ENCODE measurements at regions not wholly inside any gene's neighbourhood (a gene's known extent, or its start where the extent isn't known, plus 50 kb on each side); places are given as distances from the start of the nearest gene placed in this dataset.

DNA sequence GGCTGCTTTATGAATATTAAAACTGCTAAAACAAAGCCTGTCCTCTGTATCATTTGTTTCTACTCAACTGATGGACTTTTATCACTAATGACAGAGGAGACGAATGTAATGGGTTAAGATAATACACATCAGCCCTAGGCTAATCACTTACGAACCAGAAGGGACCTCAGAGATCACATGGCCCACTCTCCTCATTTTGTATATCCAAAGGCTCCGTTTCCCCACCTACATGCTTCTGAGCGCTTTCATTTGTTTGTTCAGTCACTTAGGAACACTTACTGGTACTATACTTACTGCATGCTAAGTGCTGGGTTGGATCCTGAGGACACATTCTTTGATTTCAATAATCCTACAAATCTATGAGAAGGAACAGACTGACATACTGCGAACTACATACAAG lies 169.3 kb downstream of the CEP135 start:
- H3K27ac ChIP-seq (ENCODE audit: low read depth, low read length): no peak overlapping the region
- no peak overlapping the region for H3K4me3 ChIP-seq (ENCODE audit: low read depth in 1 of 2, low read length in 2 of 2)
- no peak overlapping the region for H3K9ac ChIP-seq (ENCODE audit: low read depth in 1 of 2, low read length in 2 of 2)
- no peaks in the 10 kb centered on the region for H3K27me3 ChIP-seq (ENCODE audit: control insufficient read depth in 1 of 2, insufficient read depth in 2 of 2, low read length in 2 of 2)
- H3K36me3 ChIP-seq (ENCODE audit: control insufficient read depth in 1 of 2, insufficient read depth in 2 of 2, low read length in 2 of 2): no peaks in the 10 kb centered on the region
- H3K4me1 ChIP-seq (ENCODE audit: control insufficient read depth in 1 of 2, insufficient read depth in 2 of 2, low read length in 2 of 2): no peaks in the 10 kb centered on the region
- no peaks in the 10 kb centered on the region for H3K9me3 ChIP-seq (ENCODE audit: control insufficient read depth in 1 of 2, low read length in 2 of 2)

DNA sequence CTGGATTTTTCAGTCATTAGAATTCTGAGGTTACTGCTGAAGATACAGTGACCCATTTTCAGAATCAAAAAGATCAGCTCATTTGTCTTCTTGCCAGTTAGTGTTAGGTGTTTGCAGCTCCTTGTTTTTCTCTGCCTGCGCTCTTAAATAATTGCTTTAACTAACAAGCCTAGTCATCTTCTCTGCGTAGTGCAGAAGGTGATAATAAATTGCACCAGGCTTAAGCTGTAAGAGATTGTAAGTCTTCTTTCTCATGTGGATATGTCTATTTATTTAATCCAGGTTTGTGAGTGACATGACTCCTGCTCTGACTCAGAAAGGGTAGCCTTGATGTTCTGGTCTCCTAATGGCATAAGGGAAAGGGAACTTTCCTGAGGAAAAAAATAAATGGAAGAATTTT lies 167.2 kb downstream of the CEP135 start:
- Histone ChIP-seq H3K27ac (ENCODE audit: low read depth, low read length) (no peak overlapping the region), H3K9me3 (ENCODE audit: control insufficient read depth in 1 of 2, low read length in 2 of 2) (no peaks in the 10 kb centered on the region), H3K4me3 (ENCODE audit: low read depth in 1 of 2, low read length in 2 of 2) (no peak overlapping the region), H3K9ac (ENCODE audit: low read depth in 1 of 2, low read length in 2 of 2) (no peak overlapping the region), H3K4me1 (ENCODE audit: control insufficient read depth in 1 of 2, insufficient read depth in 2 of 2, low read length in 2 of 2) (no peaks in the 10 kb centered on the region), H3K36me3 (ENCODE audit: control insufficient read depth in 1 of 2, insufficient read depth in 2 of 2, low read length in 2 of 2) (no peaks in the 10 kb centered on the region), H3K27me3 (ENCODE audit: control insufficient read depth in 1 of 2, insufficient read depth in 2 of 2, low read length in 2 of 2) (no peaks in the 10 kb centered on the region)

DNA sequence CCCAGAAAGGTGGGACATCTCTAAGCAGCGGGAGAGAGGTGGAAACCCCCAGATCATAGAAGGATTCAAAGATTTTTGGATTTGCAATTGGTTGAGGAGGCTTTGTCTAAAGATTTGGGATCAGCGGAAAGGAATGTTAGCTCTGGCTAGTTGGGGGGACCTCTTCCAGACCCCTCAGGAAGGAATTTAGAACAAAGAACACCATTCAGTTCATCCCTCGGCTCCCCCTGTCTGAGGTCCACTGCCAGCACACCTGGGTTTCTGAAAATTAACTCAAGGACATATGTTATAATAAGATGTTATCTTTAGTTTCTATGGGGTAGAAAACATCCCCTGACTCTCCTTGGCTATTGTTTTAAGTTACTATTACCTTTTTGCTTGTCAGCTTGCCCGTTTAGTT lies 163.6 kb downstream of the CEP135 start:
- Histone ChIP-seq H3K4me3 (ENCODE audit: low read depth in 1 of 2, low read length in 2 of 2) (no peak overlapping the region), H3K36me3 (ENCODE audit: control insufficient read depth in 1 of 2, insufficient read depth in 2 of 2, low read length in 2 of 2) (no peaks in the 10 kb centered on the region), H3K27me3 (ENCODE audit: control insufficient read depth in 1 of 2, insufficient read depth in 2 of 2, low read length in 2 of 2) (no peaks in the 10 kb centered on the region), H3K9me3 (ENCODE audit: control insufficient read depth in 1 of 2, low read length in 2 of 2) (no peaks in the 10 kb centered on the region), H3K9ac (ENCODE audit: low read depth in 1 of 2, low read length in 2 of 2) (no peak overlapping the region), H3K27ac (ENCODE audit: low read depth, low read length) (no peak overlapping the region), H3K4me1 (ENCODE audit: control insufficient read depth in 1 of 2, insufficient read depth in 2 of 2, low read length in 2 of 2) (no peaks in the 10 kb centered on the region)

DNA sequence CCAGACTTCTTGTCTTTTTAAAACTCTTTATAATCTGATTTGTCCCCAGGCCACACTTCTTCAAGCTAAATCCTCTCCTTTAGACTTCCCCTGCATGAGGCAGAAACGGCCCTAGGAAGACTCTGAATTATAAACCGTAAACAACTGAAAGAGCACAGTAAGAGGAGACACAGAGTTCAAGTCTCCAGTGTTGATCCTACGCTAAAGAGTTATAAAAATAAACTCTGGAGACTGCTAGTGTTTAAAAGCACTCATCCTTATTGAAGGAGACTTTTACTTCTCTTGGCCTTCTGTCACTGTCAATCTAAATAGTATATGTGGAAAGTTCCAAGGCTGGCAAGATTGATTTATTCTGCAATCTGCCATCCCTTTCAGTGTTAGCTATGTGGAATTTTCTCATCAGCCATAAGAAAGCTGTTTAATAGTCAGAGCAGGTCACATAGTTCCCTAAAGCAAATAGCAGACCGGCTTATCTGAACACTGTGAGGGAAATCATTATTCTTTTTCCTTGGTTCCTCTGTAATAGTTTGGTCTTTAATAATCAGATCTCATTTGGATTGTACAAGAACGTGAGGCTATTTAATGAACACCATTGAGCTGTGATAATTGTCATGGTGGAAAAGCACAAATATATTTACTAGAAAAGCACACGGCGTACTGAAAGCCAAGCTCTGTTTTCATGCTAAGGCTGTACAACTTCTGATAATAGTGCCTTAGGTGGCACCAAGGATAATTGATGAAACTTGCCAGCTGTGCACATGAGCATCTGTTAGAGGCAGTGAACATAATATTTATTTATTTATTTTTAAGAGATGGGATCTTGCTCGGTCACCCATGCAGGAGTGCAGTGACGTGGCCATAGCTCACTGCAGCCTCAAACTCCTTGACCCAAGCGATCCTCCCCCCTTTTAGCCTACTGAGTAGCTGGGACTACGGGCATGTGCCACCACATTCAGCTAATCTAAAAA lies 157.7 kb downstream of the CEP135 start:
- Histone ChIP-seq H3K9ac (ENCODE audit: low read depth in 1 of 2, low read length in 2 of 2) (no peak overlapping the region), H3K36me3 (ENCODE audit: control insufficient read depth in 1 of 2, insufficient read depth in 2 of 2, low read length in 2 of 2) (no peaks in the 10 kb centered on the region), H3K27ac (ENCODE audit: low read depth, low read length) (no peak overlapping the region), H3K27me3 (ENCODE audit: control insufficient read depth in 1 of 2, insufficient read depth in 2 of 2, low read length in 2 of 2) (no peaks in the 10 kb centered on the region), H3K9me3 (ENCODE audit: control insufficient read depth in 1 of 2, low read length in 2 of 2) (no peaks in the 10 kb centered on the region), H3K4me1 (ENCODE audit: control insufficient read depth in 1 of 2, insufficient read depth in 2 of 2, low read length in 2 of 2) (no peaks in the 10 kb centered on the region), H3K4me3 (ENCODE audit: low read depth in 1 of 2, low read length in 2 of 2) (no peak overlapping the region)

DNA sequence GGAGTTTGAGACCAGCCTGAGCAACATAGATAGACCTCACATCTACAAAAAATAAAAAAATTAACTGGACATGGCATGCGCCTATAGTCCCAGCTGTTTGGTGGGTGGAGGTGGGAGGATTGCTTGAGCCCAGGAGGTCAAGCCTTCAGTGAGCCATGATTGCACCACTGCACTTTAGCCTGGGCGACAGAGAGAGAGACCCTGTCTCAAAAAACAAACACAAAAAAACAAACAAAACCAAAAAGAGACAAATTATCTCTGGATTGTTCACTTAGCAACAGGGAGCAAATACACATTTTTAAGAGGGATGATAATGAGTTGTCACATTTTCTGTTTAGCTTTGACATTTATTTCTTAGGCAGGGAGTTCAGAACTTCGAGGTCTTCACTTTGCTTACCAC lies 155.4 kb downstream of the CEP135 start:
- Histone ChIP-seq H3K4me1 (ENCODE audit: control insufficient read depth in 1 of 2, insufficient read depth in 2 of 2, low read length in 2 of 2) (no peaks in the 10 kb centered on the region), H3K27me3 (ENCODE audit: control insufficient read depth in 1 of 2, insufficient read depth in 2 of 2, low read length in 2 of 2) (no peaks in the 10 kb centered on the region), H3K27ac (ENCODE audit: low read depth, low read length) (no peak overlapping the region), H3K9ac (ENCODE audit: low read depth in 1 of 2, low read length in 2 of 2) (no peak overlapping the region), H3K4me3 (ENCODE audit: low read depth in 1 of 2, low read length in 2 of 2) (no peak overlapping the region), H3K36me3 (ENCODE audit: control insufficient read depth in 1 of 2, insufficient read depth in 2 of 2, low read length in 2 of 2) (no peaks in the 10 kb centered on the region), H3K9me3 (ENCODE audit: control insufficient read depth in 1 of 2, low read length in 2 of 2) (no peaks in the 10 kb centered on the region)

DNA sequence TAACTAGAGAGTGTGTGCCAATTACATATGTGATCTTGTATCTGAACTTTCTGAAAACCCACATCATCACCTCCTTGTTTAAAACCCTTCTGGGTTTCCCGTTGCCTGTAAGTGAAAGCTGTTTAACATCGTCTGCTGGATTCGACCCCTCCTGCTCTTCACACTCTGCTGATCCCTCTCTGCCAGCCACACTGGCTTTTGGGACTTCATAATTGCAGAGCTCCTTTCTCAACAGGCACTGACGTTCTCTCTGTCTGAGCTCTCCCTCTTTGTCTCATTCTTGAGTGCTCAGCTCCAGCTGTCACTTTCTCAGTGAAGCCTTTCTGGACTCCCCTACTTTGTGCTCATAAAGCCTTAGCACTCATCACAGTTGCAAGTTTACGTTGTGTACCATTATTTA lies 153.9 kb downstream of the CEP135 start:
- H3K4me3 ChIP-seq (ENCODE audit: low read depth in 1 of 2, low read length in 2 of 2): no peak overlapping the region
- no peaks in the 10 kb centered on the region for H3K36me3 ChIP-seq (ENCODE audit: control insufficient read depth in 1 of 2, insufficient read depth in 2 of 2, low read length in 2 of 2)
- H3K27me3 ChIP-seq (ENCODE audit: control insufficient read depth in 1 of 2, insufficient read depth in 2 of 2, low read length in 2 of 2): no peaks in the 10 kb centered on the region
- no peaks in the 10 kb centered on the region for H3K4me1 ChIP-seq (ENCODE audit: control insufficient read depth in 1 of 2, insufficient read depth in 2 of 2, low read length in 2 of 2)
- H3K27ac ChIP-seq (ENCODE audit: low read depth, low read length): no peak overlapping the region
- H3K9ac ChIP-seq (ENCODE audit: low read depth in 1 of 2, low read length in 2 of 2): no peak overlapping the region
- H3K9me3 ChIP-seq (ENCODE audit: control insufficient read depth in 1 of 2, low read length in 2 of 2): no peaks in the 10 kb centered on the region

DNA sequence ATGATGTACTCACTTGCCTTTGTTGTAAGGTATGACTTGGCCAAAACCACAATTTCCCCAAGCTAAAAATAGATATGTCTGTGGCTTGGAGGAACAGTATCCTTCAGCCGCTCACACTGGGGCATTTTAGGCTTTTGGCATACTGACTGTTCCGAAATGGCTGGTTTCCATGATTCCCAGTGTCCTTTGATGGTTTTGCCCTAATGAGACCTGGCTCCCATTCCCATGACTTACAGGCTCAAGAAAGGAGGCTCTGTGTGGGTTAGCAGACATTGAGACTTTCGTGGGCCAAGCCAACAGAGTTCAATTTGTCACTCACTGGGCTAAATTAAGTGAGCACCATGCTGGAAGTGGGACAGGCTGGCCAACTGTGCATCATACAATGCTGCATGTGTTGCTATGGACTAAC lies 150.6 kb downstream of the CEP135 start:
- Histone ChIP-seq H3K27ac (ENCODE audit: low read depth, low read length) (no peak overlapping the region), H3K27me3 (ENCODE audit: control insufficient read depth in 1 of 2, insufficient read depth in 2 of 2, low read length in 2 of 2) (no peaks in the 10 kb centered on the region), H3K9ac (ENCODE audit: low read depth in 1 of 2, low read length in 2 of 2) (no peak overlapping the region), H3K4me3 (ENCODE audit: low read depth in 1 of 2, low read length in 2 of 2) (no peak overlapping the region), H3K9me3 (ENCODE audit: control insufficient read depth in 1 of 2, low read length in 2 of 2) (no peaks in the 10 kb centered on the region), H3K36me3 (ENCODE audit: control insufficient read depth in 1 of 2, insufficient read depth in 2 of 2, low read length in 2 of 2) (no peaks in the 10 kb centered on the region), H3K4me1 (ENCODE audit: control insufficient read depth in 1 of 2, insufficient read depth in 2 of 2, low read length in 2 of 2) (no peaks in the 10 kb centered on the region)

DNA sequence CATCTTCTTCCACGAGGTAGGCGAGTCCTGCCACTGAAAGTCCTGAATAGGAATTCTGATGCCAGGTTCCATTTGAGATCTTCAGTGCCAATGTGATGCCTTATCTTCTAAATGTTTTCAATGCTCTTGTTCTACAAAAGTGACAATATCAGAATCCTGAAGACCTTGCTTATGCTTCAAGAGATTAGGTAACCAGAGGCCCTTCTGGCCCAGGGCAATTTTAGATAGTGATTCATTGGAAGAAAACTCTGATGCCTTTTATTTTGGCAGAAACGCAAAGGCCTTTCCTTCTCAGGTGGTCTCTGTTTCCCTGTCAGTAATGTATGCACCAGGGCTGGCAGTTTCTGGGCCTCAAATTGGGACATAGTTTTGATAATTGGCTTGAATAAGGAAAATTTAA lies 144.8 kb downstream of the CEP135 start:
- no peaks in the 10 kb centered on the region for H3K27me3 ChIP-seq (ENCODE audit: control insufficient read depth in 1 of 2, insufficient read depth in 2 of 2, low read length in 2 of 2)
- no peaks in the 10 kb centered on the region for H3K36me3 ChIP-seq (ENCODE audit: control insufficient read depth in 1 of 2, insufficient read depth in 2 of 2, low read length in 2 of 2)
- no peaks in the 10 kb centered on the region for H3K9me3 ChIP-seq (ENCODE audit: control insufficient read depth in 1 of 2, low read length in 2 of 2)
- no peaks in the 10 kb centered on the region for H3K4me1 ChIP-seq (ENCODE audit: control insufficient read depth in 1 of 2, insufficient read depth in 2 of 2, low read length in 2 of 2)
- no peak overlapping the region for H3K9ac ChIP-seq (ENCODE audit: low read depth in 1 of 2, low read length in 2 of 2)
- H3K27ac ChIP-seq (ENCODE audit: low read depth, low read length): no peak overlapping the region
- no peak overlapping the region for H3K4me3 ChIP-seq (ENCODE audit: low read depth in 1 of 2, low read length in 2 of 2)

DNA sequence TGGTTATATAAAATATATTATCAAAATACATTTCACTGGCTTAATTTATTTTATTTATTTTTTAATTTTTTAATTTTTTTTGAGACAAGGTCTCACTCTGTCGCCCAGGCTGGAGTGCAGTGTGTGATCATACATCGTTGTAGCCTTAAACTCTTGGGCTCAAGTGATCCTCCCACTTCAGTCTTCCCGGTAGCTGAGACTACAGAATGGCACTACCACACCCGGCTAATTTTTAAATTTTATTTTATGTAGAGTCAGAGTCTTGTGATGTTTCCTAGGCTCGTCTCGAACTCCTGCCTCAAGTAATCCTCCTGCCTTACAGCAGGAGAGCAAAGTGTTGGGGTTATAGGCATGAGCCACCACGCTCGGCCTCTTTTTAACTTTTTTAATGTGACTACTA lies 143.8 kb downstream of the CEP135 start:
- Histone ChIP-seq H3K27ac (ENCODE audit: low read depth, low read length) (no peak overlapping the region), H3K4me1 (ENCODE audit: control insufficient read depth in 1 of 2, insufficient read depth in 2 of 2, low read length in 2 of 2) (no peaks in the 10 kb centered on the region), H3K9me3 (ENCODE audit: control insufficient read depth in 1 of 2, low read length in 2 of 2) (no peaks in the 10 kb centered on the region), H3K9ac (ENCODE audit: low read depth in 1 of 2, low read length in 2 of 2) (no peak overlapping the region), H3K4me3 (ENCODE audit: low read depth in 1 of 2, low read length in 2 of 2) (no peak overlapping the region), H3K36me3 (ENCODE audit: control insufficient read depth in 1 of 2, insufficient read depth in 2 of 2, low read length in 2 of 2) (no peaks in the 10 kb centered on the region), H3K27me3 (ENCODE audit: control insufficient read depth in 1 of 2, insufficient read depth in 2 of 2, low read length in 2 of 2) (no peaks in the 10 kb centered on the region)

DNA sequence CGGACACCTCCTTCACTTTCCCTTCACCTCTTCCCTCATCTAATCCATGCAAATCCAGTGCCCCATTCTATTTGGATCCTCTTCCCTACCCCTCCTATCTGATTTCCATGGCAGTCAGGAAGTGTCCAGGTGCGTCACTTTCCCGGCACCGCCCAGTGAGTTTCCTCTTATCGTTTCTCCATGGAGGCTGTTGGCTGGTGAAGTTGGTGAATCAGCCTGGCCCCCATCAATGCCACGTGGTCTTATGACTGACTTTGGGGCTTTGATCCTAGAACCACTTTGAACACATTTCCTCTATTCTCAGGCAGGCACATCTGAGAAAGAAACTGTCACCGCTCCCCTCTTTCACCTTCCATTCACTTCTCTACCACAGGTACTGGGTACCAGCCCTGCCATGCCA lies 137.8 kb downstream of the CEP135 start:
- H3K36me3 ChIP-seq (ENCODE audit: control insufficient read depth in 1 of 2, insufficient read depth in 2 of 2, low read length in 2 of 2): no peaks in the 10 kb centered on the region
- no peak overlapping the region for H3K9ac ChIP-seq (ENCODE audit: low read depth in 1 of 2, low read length in 2 of 2)
- peaks cover 4 to 11% of the 10 kb centered on the region in 2 donors for H3K4me1 ChIP-seq (ENCODE audit: control insufficient read depth in 1 of 2, insufficient read depth in 2 of 2, low read length in 2 of 2)
- no peaks in the 10 kb centered on the region for H3K9me3 ChIP-seq (ENCODE audit: control insufficient read depth in 1 of 2, low read length in 2 of 2)
- no peaks in the 10 kb centered on the region for H3K27me3 ChIP-seq (ENCODE audit: control insufficient read depth in 1 of 2, insufficient read depth in 2 of 2, low read length in 2 of 2)
- H3K4me3 ChIP-seq (ENCODE audit: low read depth in 1 of 2, low read length in 2 of 2): peak overlapping the region in 1 of 2 donors; percentile 12
- no peak overlapping the region for H3K27ac ChIP-seq (ENCODE audit: low read depth, low read length)
